ENCODE measurements at regions not wholly inside any gene's neighbourhood (a gene's known extent, or its start where the extent isn't known, plus 50 kb on each side); places are given as distances from the start of the nearest gene placed in this dataset.

DNA sequence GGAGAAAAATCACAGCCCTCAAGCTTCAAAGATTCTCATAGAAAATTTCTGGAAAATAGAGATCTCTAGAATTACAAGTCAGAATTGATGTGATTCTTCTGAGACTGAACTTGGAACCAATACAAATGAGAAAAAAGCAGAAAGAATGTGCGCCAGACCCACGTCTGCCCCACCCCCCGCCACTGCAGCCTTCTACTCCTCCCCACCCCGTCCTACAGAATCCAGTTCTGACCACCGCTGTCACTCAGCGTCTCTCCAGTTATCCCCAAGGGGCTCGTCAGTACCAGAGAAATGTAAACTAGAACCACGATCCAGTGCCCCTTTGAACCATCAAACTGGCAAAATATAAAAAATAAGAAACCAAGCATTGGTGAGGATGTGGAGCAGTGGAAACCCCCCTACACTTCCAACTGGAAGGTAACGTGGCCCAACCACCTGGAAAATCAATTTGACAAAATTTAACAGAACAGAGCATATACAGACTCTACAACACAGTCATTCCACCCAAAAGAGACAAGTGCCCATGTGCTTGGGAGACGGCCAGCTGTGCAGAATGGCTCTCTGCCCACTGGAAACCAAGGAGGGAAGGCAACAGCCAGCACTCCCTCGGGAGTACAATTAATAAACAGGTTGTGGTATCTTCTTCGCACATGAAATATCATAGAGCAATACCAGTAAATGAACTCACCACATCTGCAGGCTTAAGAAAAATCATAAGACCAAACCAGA lies 397.9 kb downstream of the TNS3 start:
- H2BK5ac ChIP-seq (ENCODE audit: low read depth, low read length), result no peak overlapping the region
- H2BK120ac ChIP-seq (replicated peaks; ENCODE audit: low read depth, low read length), result no peak overlapping the region
- no peak for DNase-seq (ENCODE audit: low read depth in 1 of 2, low spot score in 2 of 2)
- H2BK20ac ChIP-seq (ENCODE audit: low read length), result no peak overlapping the region
- H3K79me2 ChIP-seq (ENCODE audit: control insufficient read depth in 1 of 2, insufficient read depth in 2 of 2, low read length in 2 of 2), result no peaks in the 10 kb centered on the region
- H3K4ac ChIP-seq (replicated peaks; ENCODE audit: insufficient read length, low read depth, low read length), result no peak overlapping the region
- no peak overlapping the region for H2BK12ac ChIP-seq (ENCODE audit: low read depth, low read length)
- H3K4me2 ChIP-seq (ENCODE audit: insufficient read depth in 1 of 2, low read depth in 2 of 2, low read length in 2 of 2), result no peak overlapping the region
- H3K14ac ChIP-seq (ENCODE audit: insufficient read length), result no peak overlapping the region
- no peaks in the 10 kb centered on the region for H3K27me3 ChIP-seq (replicated peaks in 1 of 4; ENCODE audit: control insufficient read depth in 3 of 4, extremely low read depth in 1 of 4, insufficient read depth in 3 of 4, low read length in 3 of 4)
- H3K4me1 ChIP-seq (replicated peaks in 1 of 4; ENCODE audit: control insufficient read depth in 3 of 4, insufficient read depth in 4 of 4, low read length in 3 of 4), result peaks cover 0 to 6% (median 0%) of the 10 kb centered on the region in 4 experiments; a peak in 1 of 7 replicates
- H2AK5ac ChIP-seq (ENCODE audit: low read depth, low read length), result no peak overlapping the region
- H3K9me3 ChIP-seq (ENCODE audit: insufficient read depth in 2 of 2, low read depth in 1 of 2, low read length in 1 of 2), result no peaks in the 10 kb centered on the region
- no peak overlapping the region for H3K23ac ChIP-seq (ENCODE audit: insufficient read length)
- no peaks in the 10 kb centered on the region for H3K23me2 ChIP-seq (ENCODE audit: low read depth, low read length)
- H3K18ac ChIP-seq (ENCODE audit: extremely low read depth, low read length), result no peak overlapping the region
- FAIRE-seq, result no peak
- H2BK15ac ChIP-seq (ENCODE audit: low read length), result no peak overlapping the region
- H3K36me3 ChIP-seq (ENCODE audit: control insufficient read depth in 2 of 4, insufficient read depth in 4 of 4, low read length in 3 of 4), result no peaks in the 10 kb centered on the region
- no peak overlapping the region for H2AFZ ChIP-seq (ENCODE audit: low read length)
- no peaks in the 10 kb centered on the region for H3K79me1 ChIP-seq (ENCODE audit: low read depth, low read length)
- POLR2A ChIA-PET (ENCODE audit: partially characterized antibody), result no interaction called here
- no peaks in the 10 kb centered on the region for H4K20me1 ChIP-seq (replicated peaks in 1 of 2; ENCODE audit: control insufficient read depth in 1 of 2, insufficient read depth in 2 of 2, low read length in 2 of 2)
- no peak overlapping the region for H3K56ac ChIP-seq (replicated peaks; ENCODE audit: insufficient read length, low read depth, low read length)
- no peak overlapping the region for H4K5ac ChIP-seq (ENCODE audit: insufficient read length, low read depth, low read length)
- H4K8ac ChIP-seq (ENCODE audit: extremely low read depth, insufficient read depth, low read length), result no peak overlapping the region
- CTCF ChIA-PET (ENCODE audit: partially characterized antibody), result interaction anchor here (1.4 to 1.7 kb wide), 2 partner anchors 13 to 1261 kb away, joined by 6 to 7 read pairs; no protein-coding TSS in a partner anchor
- H3K4me3 ChIP-seq (ENCODE audit: extremely low read depth in 1 of 4, insufficient read depth in 2 of 4, low read depth in 3 of 4, low read length in 4 of 4), result no peak overlapping the region
- WGBS, 2 experiments (ENCODE audit: extremely low coverage in 1 of 2, insufficient coverage in 1 of 2, insufficient read length in 1 of 2, insufficient replicate concordance in 2 of 2, low coverage in 1 of 2, low lambda C conversion rate in 2 of 2, missing lambda C conversion rate in 1 of 2), result 88% methylated on average over 12 of the region's 12 CpGs; no CpG with 5 or more reads in 1 of the 2 experiments
- H3K9ac ChIP-seq (replicated peaks in 1 of 4; ENCODE audit: extremely low read depth in 1 of 4, low read depth in 3 of 4, low read length in 3 of 4), result no peak overlapping the region
- no peak overlapping the region for H3K27ac ChIP-seq (ENCODE audit: low read depth, low read length)
- H4K91ac ChIP-seq (replicated peaks; ENCODE audit: insufficient read length, low read length), result no peak overlapping the region
- TF ChIP-seq NANOG (IDR thresholded peaks at IDR 0.05; ENCODE audit: insufficient read depth, low read depth, low read length, poor library complexity, severe bottlenecking) (no peak), ZNF274 (IDR thresholded peaks at IDR 0.05; ENCODE audit: borderline replicate concordance, extremely low read depth, low read length) (no peak), RAD21 (IDR thresholded peaks at IDR 0.05 in 1 of 2, conservative IDR thresholded peaks at IDR 0.05 in 1 of 2; ENCODE audit: low read depth in 2 of 2, low read length in 2 of 2) (no peak), SIN3A (conservative IDR thresholded peaks at IDR 0.05 in 1 of 2, IDR thresholded peaks at IDR 0.05 in 1 of 2; ENCODE audit: low read depth in 1 of 2, low read length in 2 of 2) (no peak), SIX5 (IDR thresholded peaks at IDR 0.05; ENCODE audit: low read depth, low read length) (no peak), CHD2 (IDR thresholded peaks at IDR 0.05; ENCODE audit: low read length) (no peak)
- TF ChIP-seq, protein P1, sequence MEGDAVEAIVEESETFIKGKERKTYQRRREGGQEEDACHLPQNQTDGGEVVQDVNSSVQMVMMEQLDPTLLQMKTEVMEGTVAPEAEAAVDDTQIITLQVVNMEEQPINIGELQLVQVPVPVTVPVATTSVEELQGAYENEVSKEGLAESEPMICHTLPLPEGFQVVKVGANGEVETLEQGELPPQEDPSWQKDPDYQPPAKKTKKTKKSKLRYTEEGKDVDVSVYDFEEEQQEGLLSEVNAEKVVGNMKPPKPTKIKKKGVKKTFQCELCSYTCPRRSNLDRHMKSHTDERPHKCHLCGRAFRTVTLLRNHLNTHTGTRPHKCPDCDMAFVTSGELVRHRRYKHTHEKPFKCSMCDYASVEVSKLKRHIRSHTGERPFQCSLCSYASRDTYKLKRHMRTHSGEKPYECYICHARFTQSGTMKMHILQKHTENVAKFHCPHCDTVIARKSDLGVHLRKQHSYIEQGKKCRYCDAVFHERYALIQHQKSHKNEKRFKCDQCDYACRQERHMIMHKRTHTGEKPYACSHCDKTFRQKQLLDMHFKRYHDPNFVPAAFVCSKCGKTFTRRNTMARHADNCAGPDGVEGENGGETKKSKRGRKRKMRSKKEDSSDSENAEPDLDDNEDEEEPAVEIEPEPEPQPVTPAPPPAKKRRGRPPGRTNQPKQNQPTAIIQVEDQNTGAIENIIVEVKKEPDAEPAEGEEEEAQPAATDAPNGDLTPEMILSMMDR (IDR thresholded peaks at IDR 0.05; ENCODE audit: control extremely low read depth in 1 of 3, insufficient read depth in 1 of 3, low read depth in 1 of 3, low read length in 3 of 3), result no peak
- TF ChIP-seq, protein P2, sequence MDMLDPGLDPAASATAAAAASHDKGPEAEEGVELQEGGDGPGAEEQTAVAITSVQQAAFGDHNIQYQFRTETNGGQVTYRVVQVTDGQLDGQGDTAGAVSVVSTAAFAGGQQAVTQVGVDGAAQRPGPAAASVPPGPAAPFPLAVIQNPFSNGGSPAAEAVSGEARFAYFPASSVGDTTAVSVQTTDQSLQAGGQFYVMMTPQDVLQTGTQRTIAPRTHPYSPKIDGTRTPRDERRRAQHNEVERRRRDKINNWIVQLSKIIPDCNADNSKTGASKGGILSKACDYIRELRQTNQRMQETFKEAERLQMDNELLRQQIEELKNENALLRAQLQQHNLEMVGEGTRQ (IDR thresholded peaks at IDR 0.05; ENCODE audit: low read length), result no peak

Measured in H1 (cell line).